ENCODE measurements at regions not wholly inside any gene's neighbourhood (a gene's known extent, or its start where the extent isn't known, plus 50 kb on each side); places are given as distances from the start of the nearest gene placed in this dataset.

DNA sequence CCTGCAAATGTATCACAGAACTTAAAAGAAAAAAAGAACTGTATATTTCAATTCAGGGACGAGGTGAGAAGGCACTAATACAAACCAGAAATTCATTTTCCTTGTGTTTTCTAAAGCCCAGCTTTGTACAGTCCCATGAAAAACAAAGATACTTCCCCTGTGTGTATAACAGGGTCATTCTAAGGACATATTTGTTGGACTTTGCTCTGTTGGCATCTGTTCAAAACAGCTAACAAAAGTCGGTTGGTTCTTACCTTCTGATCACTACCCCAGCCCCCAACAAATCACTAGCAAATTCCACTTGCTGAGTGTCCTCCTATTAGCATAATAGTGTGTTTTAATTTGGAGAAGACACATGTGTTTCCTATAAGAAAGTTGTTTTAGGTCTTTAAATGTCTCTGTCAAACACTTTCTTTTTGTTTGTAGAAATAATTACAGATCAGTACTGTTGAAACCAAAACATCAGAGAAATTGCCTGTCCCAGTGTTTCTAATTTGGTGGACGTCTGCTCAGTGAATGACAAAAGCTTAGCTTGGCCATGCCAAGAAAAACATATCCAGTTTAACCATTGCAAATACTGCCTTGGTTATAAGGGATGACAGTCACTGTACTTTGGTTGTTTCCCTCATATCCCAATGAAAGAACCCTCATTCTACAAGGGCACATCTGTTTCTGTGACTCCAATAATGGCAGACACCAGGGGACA is 480.5 kb downstream of the EBF1 start:
- no peak for TF ChIP-seq CTCF (IDR thresholded peaks at IDR 0.05)
- Histone ChIP-seq H3K27me3 (ENCODE audit: control insufficient read depth in 2 of 2, insufficient read depth in 2 of 2, low read length in 2 of 2) (no peaks in the 10 kb centered on the region), H3K4me1 (ENCODE audit: control insufficient read depth in 1 of 2, insufficient read depth in 2 of 2, low read length in 2 of 2) (no peaks in the 10 kb centered on the region), H3K4me3 (replicated peaks in 1 of 3; ENCODE audit: low read depth in 2 of 3, low read length in 3 of 3) (no peak overlapping the region), H3K79me2 (ENCODE audit: insufficient read depth, low read length) (no peaks in the 10 kb centered on the region), H3K27ac (ENCODE audit: low read depth in 1 of 2, low read length in 2 of 2) (no peak overlapping the region), H3K4me2 (replicated peaks; ENCODE audit: extremely low read depth, low read length, poor library complexity, severe bottlenecking) (no peak overlapping the region), H2AFZ (ENCODE audit: insufficient read depth, low read depth, low read length, poor library complexity, severe bottlenecking) (no peak overlapping the region), H4K20me1 (ENCODE audit: insufficient read depth, low read length) (no peaks in the 10 kb centered on the region), H3K9me3 (replicated peaks in 1 of 2; ENCODE audit: control insufficient read depth in 1 of 2, insufficient read depth in 1 of 2, low read length in 2 of 2) (no peaks in the 10 kb centered on the region), H3K9ac (ENCODE audit: insufficient read depth, low read length, poor library complexity, severe bottlenecking) (no peak overlapping the region), H3K36me3 (replicated peaks in 1 of 2; ENCODE audit: control insufficient read depth in 1 of 2, insufficient read depth in 2 of 2, low read length in 2 of 2) (no peaks in the 10 kb centered on the region)
- Mint-ChIP-seq H3K36me3 (no peaks in the 10 kb centered on the region), H3K27me3 (ENCODE audit: low read depth in 3 of 3) (peaks cover 0 to 2% (median 0%) of the 10 kb centered on the region in 3 donors), H3K4me3 (no peak overlapping the region), H3K4me1 (no peaks in the 10 kb centered on the region), H3K9me3 (peaks cover 0 to 2% (median 0%) of the 10 kb centered on the region in 7 donors), H3K27ac (no peak overlapping the region)
- DNase-seq = no peak
- intact Hi-C loops (cut with micrococcal nuclease) = no loop called here
- no CpG with 5 or more reads among the region's 3 CpGs for WGBS (ENCODE audit: insufficient coverage)

- no peak for TF ChIP-seq CTCF (IDR thresholded peaks at IDR 0.05)
- Mint-ChIP-seq H3K4me3 (no peak overlapping the region), H3K9me3 (peaks cover 0 to 2% (median 0%) of the 10 kb centered on the region in 7 donors), H3K36me3 (no peaks in the 10 kb centered on the region), H3K27ac (no peak overlapping the region), H3K27me3 (ENCODE audit: low read depth in 3 of 3) (peaks cover 0 to 6% (median 4%) of the 10 kb centered on the region in 3 donors), H3K4me1 (no peaks in the 10 kb centered on the region)
- Histone ChIP-seq H3K9me3 (replicated peaks in 1 of 2; ENCODE audit: control insufficient read depth in 1 of 2, insufficient read depth in 1 of 2, low read length in 2 of 2) (no peaks in the 10 kb centered on the region), H3K27me3 (ENCODE audit: control insufficient read depth in 2 of 2, insufficient read depth in 2 of 2, low read length in 2 of 2) (no peaks in the 10 kb centered on the region), H3K27ac (ENCODE audit: low read depth in 1 of 2, low read length in 2 of 2) (no peak overlapping the region), H3K9ac (ENCODE audit: insufficient read depth, low read length, poor library complexity, severe bottlenecking) (no peak overlapping the region), H3K4me3 (replicated peaks in 1 of 3; ENCODE audit: low read depth in 2 of 3, low read length in 3 of 3) (no peak overlapping the region), H3K79me2 (ENCODE audit: insufficient read depth, low read length) (no peaks in the 10 kb centered on the region), H3K36me3 (replicated peaks in 1 of 2; ENCODE audit: control insufficient read depth in 1 of 2, insufficient read depth in 2 of 2, low read length in 2 of 2) (no peaks in the 10 kb centered on the region), H2AFZ (ENCODE audit: insufficient read depth, low read depth, low read length, poor library complexity, severe bottlenecking) (no peak overlapping the region), H3K4me1 (ENCODE audit: control insufficient read depth in 1 of 2, insufficient read depth in 2 of 2, low read length in 2 of 2) (no peaks in the 10 kb centered on the region), H3K4me2 (replicated peaks; ENCODE audit: extremely low read depth, low read length, poor library complexity, severe bottlenecking) (no peak overlapping the region), H4K20me1 (ENCODE audit: insufficient read depth, low read length) (no peaks in the 10 kb centered on the region)
- no peak for DNase-seq
- intact Hi-C loops (cut with micrococcal nuclease) = no loop called here
- WGBS (ENCODE audit: insufficient coverage) = no CpG with 5 or more reads among the region's 2 CpGs
Observed at GRCh38 chr5:158618256-158618655, 481.5 kb downstream of the EBF1 start.
